ENCODE measurements at regions not wholly inside any gene's neighbourhood (a gene's known extent, or its start where the extent isn't known, plus 50 kb on each side); places are given as distances from the start of the nearest gene placed in this dataset.

GRCh38 chr12:92442782-92443181, 260.0 kb upstream of the PLEKHG7 start:
- ChIA-PET SMC1A (ENCODE audit: uncharacterized antibody, unreplicated experiment) (interaction anchor here (0.8 to 10.0 kb wide), 13 partner anchors 10 to 121 kb away, joined by 3 to 117 read pairs (median 8); no protein-coding TSS in a partner anchor), CTCF (interaction anchor here (1.0 to 1.5 kb wide), 2 partner anchors 33 to 43 kb away, joined by 3 to 6 read pairs; no protein-coding TSS in a partner anchor), RAD21 (ENCODE audit: unreplicated experiment) (interaction anchor here (1.2 to 2.3 kb wide), 6 partner anchors 20 to 101 kb away, joined by 3 to 7 read pairs (median 6); no protein-coding TSS in a partner anchor), POLR2A (interaction anchor here (0.6 to 1.3 kb wide), 4 partner anchors 62 to 120 kb away, joined by 3 to 4 read pairs (median 3); no protein-coding TSS in a partner anchor)
- no peaks in the 10 kb centered on the region for H3K27me3 ChIP-seq (replicated peaks in 1 of 2; ENCODE audit: control insufficient read depth in 2 of 2, insufficient read depth in 2 of 2, low read length in 1 of 2)
- H3K9me3 ChIP-seq (replicated peaks; ENCODE audit: control insufficient read depth, insufficient read depth, low read length): peaks cover 5% of the 10 kb centered on the region; the same call in 2 of the 3 replicates
- no peak overlapping the region for H3K4me3 ChIP-seq
- DNase-seq (ENCODE audit: low read depth, low spot score): no peak
- WGBS (ENCODE audit: insufficient coverage, insufficient replicate concordance, low lambda C conversion rate, missing lambda C conversion rate): 78% methylated on average over 3 of the region's 3 CpGs
- no peak for ATAC-seq
- in situ Hi-C loops (cut with MboI): no loop called here
- FAIRE-seq: no peak
- H3K27ac ChIP-seq (ENCODE audit: control insufficient read depth, insufficient read depth): no peak overlapping the region
- no peak overlapping the region for H2AFZ ChIP-seq (ENCODE audit: control insufficient read depth, low read depth, low read length)
- TF ChIP-seq, protein P1, sequence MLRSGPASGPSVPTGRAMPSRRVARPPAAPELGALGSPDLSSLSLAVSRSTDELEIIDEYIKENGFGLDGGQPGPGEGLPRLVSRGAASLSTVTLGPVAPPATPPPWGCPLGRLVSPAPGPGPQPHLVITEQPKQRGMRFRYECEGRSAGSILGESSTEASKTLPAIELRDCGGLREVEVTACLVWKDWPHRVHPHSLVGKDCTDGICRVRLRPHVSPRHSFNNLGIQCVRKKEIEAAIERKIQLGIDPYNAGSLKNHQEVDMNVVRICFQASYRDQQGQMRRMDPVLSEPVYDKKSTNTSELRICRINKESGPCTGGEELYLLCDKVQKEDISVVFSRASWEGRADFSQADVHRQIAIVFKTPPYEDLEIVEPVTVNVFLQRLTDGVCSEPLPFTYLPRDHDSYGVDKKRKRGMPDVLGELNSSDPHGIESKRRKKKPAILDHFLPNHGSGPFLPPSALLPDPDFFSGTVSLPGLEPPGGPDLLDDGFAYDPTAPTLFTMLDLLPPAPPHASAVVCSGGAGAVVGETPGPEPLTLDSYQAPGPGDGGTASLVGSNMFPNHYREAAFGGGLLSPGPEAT (IDR thresholded peaks at IDR 0.05; ENCODE audit: low read depth): no peak
- TF ChIP-seq ZNF274 (IDR thresholded peaks at IDR 0.05; ENCODE audit: insufficient read depth, insufficient read length) (no peak), LARP7 (IDR thresholded peaks at IDR 0.05) (no peak), TCF7 (IDR thresholded peaks at IDR 0.05; ENCODE audit: borderline replicate concordance) (no peak), SREBF1 (IDR thresholded peaks at IDR 0.05; ENCODE audit: low read length) (no peak), PAX8 (IDR thresholded peaks at IDR 0.05) (no peak), WRNIP1 (IDR thresholded peaks at IDR 0.05; ENCODE audit: borderline replicate concordance, low read depth, low read length) (no peak), E2F4 (IDR thresholded peaks at IDR 0.05; ENCODE audit: low read depth, low read length) (no peak), NR2C2 (IDR thresholded peaks at IDR 0.05; ENCODE audit: borderline replicate concordance, control insufficient read depth, insufficient read length, low read depth) (no peak), PBX3 (IDR thresholded peaks at IDR 0.05; ENCODE audit: insufficient replicate concordance, low read depth, low read length) (no peak), ZNF687 (IDR thresholded peaks at IDR 0.05) (no peak), ATF7 (IDR thresholded peaks at IDR 0.05; ENCODE audit: low read depth) (no peak)
- intact Hi-C loops (cut with micrococcal nuclease; ENCODE audit: unreplicated experiment): no loop called here
- H4K20me1 ChIP-seq (ENCODE audit: control insufficient read depth, insufficient read depth): no peaks in the 10 kb centered on the region
- H3K79me2 ChIP-seq (ENCODE audit: control insufficient read depth, insufficient read depth, low read length): peaks cover 2% of the 10 kb centered on the region; the same call in 1 of the 2 replicates
- no peak overlapping the region for H3K4me2 ChIP-seq (ENCODE audit: control insufficient read depth, insufficient read depth)
- no TSS peak for BruUV-seq (replicated peaks)
- no peak overlapping the region for H3K9ac ChIP-seq (ENCODE audit: control insufficient read depth, insufficient read depth, low read length)
- no peaks in the 10 kb centered on the region for H3K36me3 ChIP-seq (ENCODE audit: control insufficient read depth in 2 of 2, insufficient read depth in 2 of 2, low read length in 1 of 2)
- peaks cover 60% of the 10 kb centered on the region for H3K4me1 ChIP-seq (ENCODE audit: control insufficient read depth, insufficient read depth, low read length)

Measured in GM12878 (cell line).